HEK293 (cell line): ENCODE measurements at regions not wholly inside any gene's neighbourhood (a gene's known extent, or its start where the extent isn't known, plus 50 kb on each side); places are given as distances from the start of the nearest gene placed in this dataset.

ENCODE experiments used
- CTCF ChIA-PET: fragments of 350-600 bp; formaldehyde crosslinking; extraction: SDS; loops from one replicate; lab custom pipeline; 2021; ENCODE audit warnings: antibody characterized with exemption; lab: Yijun Ruan, JAX
- POLR2A ChIA-PET: fragments of 300-600 bp; formaldehyde crosslinking; extraction: SDS; loops from one replicate; lab custom pipeline; 2020; ENCODE audit warnings: antibody characterized with exemption, inconsistent platforms; lab: Yijun Ruan, JAX
- H3K27ac ChIP-seq: fragments of 200-500 bp; sonication (Bioruptor generic); 2 replicates; pipeline ENCODE4 v1.5.1; 2014; ENCODE audit warnings: low read depth, low read length, control low read depth, inconsistent platforms; ENCODE audit errors: extremely low read depth
- H3K36me3 ChIP-seq, 2 experiments: fragments of 200-500 bp in 1 of 2; sonication (Bioruptor generic) in 1 of 2; 1 replicate in 1 of 2; 2 replicates in 1 of 2; pipeline ENCODE4 v1.5.1; 2014 to 2017; ENCODE audit warnings: inconsistent platforms in 2 of 2, low read length in 2 of 2; ENCODE audit not compliant: control insufficient read depth in 2 of 2, insufficient read depth in 1 of 2
- H3K4me1 ChIP-seq: fragments of 200-500 bp; sonication (Bioruptor generic); 2 replicates; pipeline ENCODE4 v1.5.1; 2014; ENCODE audit warnings: mild to moderate bottlenecking, low read length, inconsistent platforms; ENCODE audit not compliant: control insufficient read depth, insufficient read depth
- H3K4me3 ChIP-seq: 2 replicates; pipeline ENCODE4 v1.5.1; 2011; ENCODE audit warnings: low read depth, mild to moderate bottlenecking, control low read depth, low read length, moderate library complexity
- H3K9me3 ChIP-seq: fragments of 200-500 bp; sonication (Bioruptor generic); 2 replicates; pipeline ENCODE4 v1.5.1; 2014; ENCODE audit warnings: low read depth, low read length, inconsistent platforms; ENCODE audit not compliant: control insufficient read depth, insufficient read depth
- PRDM1 ChIP-seq: fragments of 450-650 bp; formaldehyde crosslinking; IDR thresholded peaks from 2 replicates; pipeline ENCODE4; 2016; ENCODE audit warnings: missing biosample characterization, missing genetic modification characterization
- SALL2 ChIP-seq: fragments of 450-650 bp; formaldehyde crosslinking; IDR thresholded peaks from 2 replicates; pipeline ENCODE4 v1.5.0; 2017; ENCODE audit warnings: missing biosample characterization, mild to moderate bottlenecking, missing genetic modification characterization, borderline replicate concordance
- TRIM28 ChIP-seq: IDR thresholded peaks from 2 replicates; pipeline ENCODE4 v1.6.1; 2011; ENCODE audit warnings: low read length, control low read depth, borderline replicate concordance
- TSHZ1 ChIP-seq: fragments of 450-650 bp; formaldehyde crosslinking; IDR thresholded peaks from 2 replicates; pipeline ENCODE4 v1.5.1; 2016; ENCODE audit warnings: missing biosample characterization, missing genetic modification characterization, borderline replicate concordance
- ZBTB26 ChIP-seq: fragments of 450-650 bp; formaldehyde crosslinking; optimal IDR thresholded peaks from 2 replicates; pipeline ENCODE3; 2016; ENCODE audit warnings: missing biosample characterization, mild to moderate bottlenecking, missing genetic modification characterization
- ZFHX2 ChIP-seq: fragments of 450-650 bp; formaldehyde crosslinking; conservative IDR thresholded peaks from 2 replicates; pipeline ENCODE4 v1.5.1; 2016; ENCODE audit warnings: missing biosample characterization, missing genetic modification characterization
- ZNF132 ChIP-seq: fragments of 450-650 bp; formaldehyde crosslinking; IDR thresholded peaks from 2 replicates; pipeline ENCODE4 v1.5.1; 2017; ENCODE audit warnings: missing biosample characterization, missing genetic modification characterization, borderline replicate concordance
- ZNF175 ChIP-seq: fragments of 450-650 bp; formaldehyde crosslinking; IDR thresholded peaks from 2 replicates; pipeline ENCODE4 v1.5.1; 2016; ENCODE audit warnings: missing biosample characterization, missing genetic modification characterization
- ZNF280D ChIP-seq: fragments of 450-650 bp; formaldehyde crosslinking; IDR thresholded peaks from 2 replicates; pipeline ENCODE4 v1.5.1; 2016; ENCODE audit warnings: missing biosample characterization, missing genetic modification characterization
- ZNF311 ChIP-seq: fragments of 450-650 bp; formaldehyde crosslinking; IDR thresholded peaks from 2 replicates; pipeline ENCODE4 v1.5.1; 2017; ENCODE audit warnings: missing biosample characterization, missing genetic modification characterization, borderline replicate concordance
- ZNF404 ChIP-seq: fragments of 450-650 bp; formaldehyde crosslinking; IDR thresholded peaks from 2 replicates; pipeline ENCODE4 v1.5.1; 2017; ENCODE audit warnings: missing biosample characterization, missing genetic modification characterization
- ZNF416 ChIP-seq: fragments of 450-650 bp; formaldehyde crosslinking; IDR thresholded peaks from 2 replicates; pipeline ENCODE4 v1.5.1; 2016; ENCODE audit warnings: missing biosample characterization, missing genetic modification characterization
- ZNF501 ChIP-seq: fragments of 450-650 bp; formaldehyde crosslinking; IDR thresholded peaks from 2 replicates; pipeline ENCODE4 v1.5.1; 2016; ENCODE audit warnings: missing biosample characterization, missing genetic modification characterization
- ZNF558 ChIP-seq: fragments of 450-650 bp; formaldehyde crosslinking; IDR thresholded peaks from 2 replicates; pipeline ENCODE4 v1.5.1; 2016; ENCODE audit warnings: missing biosample characterization, missing genetic modification characterization
- ZNF600 ChIP-seq: fragments of 450-650 bp; formaldehyde crosslinking; IDR thresholded peaks from 2 replicates; pipeline ENCODE4 v1.5.1; 2016; ENCODE audit warnings: missing biosample characterization, missing genetic modification characterization
- ZNF664 ChIP-seq: fragments of 450-650 bp; formaldehyde crosslinking; IDR thresholded peaks from 2 replicates; pipeline ENCODE4 v1.5.1; 2016; ENCODE audit warnings: missing biosample characterization, missing genetic modification characterization

DNA sequence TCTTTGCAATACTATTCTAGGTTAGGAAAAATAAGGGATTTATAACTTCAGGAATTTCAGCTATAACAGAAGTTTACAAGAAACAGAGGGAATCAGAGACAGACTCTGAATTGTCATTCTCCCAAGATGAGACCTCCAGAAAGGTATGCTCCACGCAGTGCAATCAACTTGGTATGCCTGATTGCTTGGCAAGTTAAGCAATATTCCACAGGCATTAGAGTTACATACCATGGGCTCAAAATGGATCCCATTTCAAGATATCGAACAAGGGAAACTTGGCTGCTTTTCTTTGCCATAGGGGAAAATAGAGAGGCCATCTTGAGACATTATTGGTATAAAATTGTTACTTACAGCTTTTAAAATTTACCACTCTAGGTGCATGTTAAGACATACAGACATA, 615.6 kb upstream of the SOX9 start:
- POLR2A ChIA-PET = no interaction called here
- CTCF ChIA-PET = interaction anchor here (0.6 to 0.9 kb wide), 4 partner anchors 32 to 473 kb away, joined by 3 to 4 read pairs (median 3); no protein-coding TSS in a partner anchor

GRCh38 chr17:71505981-71506380, 614.8 kb upstream of the SOX9 start:
- no peak overlapping the region for H3K4me3 ChIP-seq
- H3K9me3 ChIP-seq = no peaks in the 10 kb centered on the region
- ChIA-PET CTCF (interaction anchor here (0.5 kb wide), 1 partner anchor 139 kb away, joined by 3 read pairs; no protein-coding TSS in a partner anchor), POLR2A (no interaction called here)
- H3K36me3 ChIP-seq = no peaks in the 10 kb centered on the region
- peaks cover 16% of the 10 kb centered on the region for H3K4me1 ChIP-seq
- H3K27ac ChIP-seq = no peak overlapping the region
- TF ChIP-seq ZNF404 (tag by site-specific recombination) (no peak), ZNF416 (tag by site-specific recombination) (no peak), ZNF280D (tag by site-specific recombination) (no peak), TRIM28 (no peak; the same call in 1 of the 2 replicates), ZNF558 (tag by site-specific recombination) (no peak), ZNF600 (no peak), ZBTB26 (tag by site-specific recombination) (no peak), PRDM1 (tag by site-specific recombination) (no peak), SALL2 (tag by site-specific recombination) (no peak), ZNF501 (no peak), TSHZ1 (tag by site-specific recombination) (no peak), ZNF132 (tag by site-specific recombination) (no peak), ZNF311 (no peak), ZNF175 (no peak)

More for the DNA sequence above, 615.6 kb upstream of the SOX9 start:
- TF ChIP-seq ZFHX2 (tag by site-specific recombination) = no peak
- 0 out of 2 replicates have a peak, but pooled peaks have one; percentile 1 for TF ChIP-seq ZNF664 (tag by site-specific recombination)
- Histone ChIP-seq H3K9me3 (no peaks in the 10 kb centered on the region), H3K27ac (no peak overlapping the region), H3K36me3 (no peaks in the 10 kb centered on the region), H3K4me1 (peaks cover 16% of the 10 kb centered on the region), H3K4me3 (no peak overlapping the region)
